DND-41 (cell line): ENCODE measurements at regions not wholly inside any gene's neighbourhood (a gene's known extent, or its start where the extent isn't known, plus 50 kb on each side); places are given as distances from the start of the nearest gene placed in this dataset.

Experiments used
- ATAC-seq: fragments of 200-7000 bp; cut with Tn5 transposase; 3 replicates; pipeline ENCODE4 v1.9.1; 2021; ENCODE audit warnings: low read depth; ENCODE audit not compliant: insufficient read depth
- DNase-seq: peaks from one replicate; pipeline ENCODE4 v3.0.0-alpha.2; 2020
- H2AFZ ChIP-seq: 2 replicates; pipeline ENCODE4 v1.6.0; 2012; ENCODE audit warnings: low read depth, low read length
- H3K27ac ChIP-seq: 2 replicates; pipeline ENCODE4 v1.5.1; 2012; ENCODE audit warnings: low read length, inconsistent platforms
- H3K27me3 ChIP-seq: fragments of 200-600 bp; sonication (generic); 2 replicates; pipeline ENCODE4 v1.6.0; 2012; ENCODE audit warnings: low read length, mild to moderate bottlenecking, inconsistent platforms; ENCODE audit not compliant: insufficient read depth, poor library complexity
- H3K36me3 ChIP-seq: 2 replicates; pipeline ENCODE4 v1.5.1; 2012; ENCODE audit warnings: low read length, inconsistent platforms; ENCODE audit not compliant: insufficient read depth
- H3K4me1 ChIP-seq: 2 replicates; pipeline ENCODE4 v1.5.1; 2012; ENCODE audit warnings: mild to moderate bottlenecking, low read length; ENCODE audit not compliant: insufficient read depth
- H3K4me2 ChIP-seq: 2 replicates; pipeline ENCODE4 v1.6.0; 2012; ENCODE audit warnings: mild to moderate bottlenecking, moderate library complexity, low read length, inconsistent platforms; ENCODE audit not compliant: insufficient read depth
- H3K4me3 ChIP-seq, 2 experiments: fragments of 200-600 bp in 1 of 2; shearing (Covaris generic) in 1 of 2; 2 replicates each; pipeline ENCODE4 v1.5.1; 2012 to 2016; ENCODE audit warnings: inconsistent platforms in 2 of 2, low read length in 2 of 2, mild to moderate bottlenecking in 2 of 2, low read depth in 1 of 2, moderate library complexity in 1 of 2
- H3K79me2 ChIP-seq: 2 replicates; pipeline ENCODE4 v1.6.0; 2012; ENCODE audit warnings: low read length, inconsistent platforms; ENCODE audit not compliant: insufficient read depth
- H3K9ac ChIP-seq: 2 replicates; pipeline ENCODE4 v1.6.0; 2012; ENCODE audit warnings: low read depth, mild to moderate bottlenecking, inconsistent platforms, low read length, moderate library complexity
- H3K9me3 ChIP-seq: 2 replicates; pipeline ENCODE4 v1.5.1; 2012; ENCODE audit warnings: low read length, moderate library complexity, mild to moderate bottlenecking, inconsistent platforms; ENCODE audit not compliant: insufficient read depth, severe bottlenecking
- H4K20me1 ChIP-seq: 2 replicates; pipeline ENCODE4 v1.6.0; 2012; ENCODE audit warnings: low read length; ENCODE audit not compliant: insufficient read depth
- CTCF ChIP-seq: IDR thresholded peaks from 2 replicates; pipeline ENCODE4 v1.5.1; 2012; ENCODE audit warnings: borderline replicate concordance, low read length, moderate library complexity, mild to moderate bottlenecking; ENCODE audit not compliant: poor library complexity, severe bottlenecking; ENCODE audit errors: extremely low read depth
- EZH2 ChIP-seq: IDR thresholded peaks from 3 replicates; pipeline ENCODE4 v1.6.1; 2012; ENCODE audit warnings: borderline replicate concordance, low read depth, mild to moderate bottlenecking, moderate library complexity, low read length, inconsistent platforms; ENCODE audit not compliant: severe bottlenecking

GRCh38 chr3:137947117-137947516, 62.8 kb upstream of the CLDN18 start:
- H3K9me3 ChIP-seq, result no peaks in the 10 kb centered on the region
- H3K79me2 ChIP-seq, result no peaks in the 10 kb centered on the region
- H3K4me2 ChIP-seq, result no peak overlapping the region
- TF ChIP-seq CTCF (no peak), EZH2 (no peak)
- no peaks in the 10 kb centered on the region for H4K20me1 ChIP-seq
- no peak overlapping the region for H3K9ac ChIP-seq
- no peak overlapping the region for H2AFZ ChIP-seq
- H3K27ac ChIP-seq, result no peak overlapping the region
- H3K27me3 ChIP-seq, result no peaks in the 10 kb centered on the region
- DNase-seq (no peak), ATAC-seq (no peak)
- H3K4me3 ChIP-seq, result no peak overlapping the region
- H3K36me3 ChIP-seq, result no peaks in the 10 kb centered on the region
- H3K4me1 ChIP-seq, result no peaks in the 10 kb centered on the region

- ATAC-seq (no peak), DNase-seq (no peak)
- Histone ChIP-seq H3K4me2 (no peak overlapping the region), H2AFZ (no peak overlapping the region), H3K79me2 (no peaks in the 10 kb centered on the region), H3K4me1 (no peaks in the 10 kb centered on the region), H4K20me1 (no peaks in the 10 kb centered on the region), H3K36me3 (no peaks in the 10 kb centered on the region), H3K27ac (no peak overlapping the region), H3K9ac (no peak overlapping the region), H3K4me3 (no peak overlapping the region), H3K27me3 (no peaks in the 10 kb centered on the region), H3K9me3 (no peaks in the 10 kb centered on the region)
- TF ChIP-seq EZH2, result no peak
- no peak for TF ChIP-seq CTCF
Measured at GRCh38 chr3:137948400-137949072, 61.4 kb upstream of the CLDN18 start.

- H4K20me1 ChIP-seq, result no peaks in the 10 kb centered on the region
- H3K9ac ChIP-seq, result no peak overlapping the region
- H3K79me2 ChIP-seq, result no peaks in the 10 kb centered on the region
- no peak overlapping the region for H3K27ac ChIP-seq
- DNase-seq (no peak), ATAC-seq (no peak)
- peaks cover 14% of the 10 kb centered on the region for H3K27me3 ChIP-seq
- TF ChIP-seq EZH2 (no peak), CTCF (no peak)
- H2AFZ ChIP-seq, result no peak overlapping the region
- no peaks in the 10 kb centered on the region for H3K36me3 ChIP-seq
- H3K9me3 ChIP-seq, result no peaks in the 10 kb centered on the region
- H3K4me2 ChIP-seq, result no peak overlapping the region
- no peaks in the 10 kb centered on the region for H3K4me1 ChIP-seq
- no peak overlapping the region for H3K4me3 ChIP-seq
Measured at GRCh38 chr3:137958636-137959035, 51.3 kb upstream of the CLDN18 start.
